ENCODE measurements at regions not wholly inside any gene's neighbourhood (a gene's known extent, or its start where the extent isn't known, plus 50 kb on each side); places are given as distances from the start of the nearest gene placed in this dataset.

- Histone ChIP-seq H4K20me1 (ENCODE audit: insufficient read depth, poor library complexity, severe bottlenecking) (no peaks in the 10 kb centered on the region), H3K9me3 (ENCODE audit: low read depth) (no peaks in the 10 kb centered on the region), H2AFZ (no peak overlapping the region), H3K27me3 (no peaks in the 10 kb centered on the region), H3K4me1 (ENCODE audit: insufficient read depth) (peaks cover 9% of the 10 kb centered on the region), H3K4me3 (no peak overlapping the region), H3K79me2 (no peaks in the 10 kb centered on the region), H3K27ac (no peak overlapping the region), H3K36me3 (replicated peaks; ENCODE audit: insufficient read depth, low read depth) (no peaks in the 10 kb centered on the region), H3K4me2 (no peak overlapping the region), H3K9me2 (replicated peaks; ENCODE audit: insufficient read depth) (no peaks in the 10 kb centered on the region)
- no peak for DNase-seq (ENCODE audit: low spot score)
- TF ChIP-seq EZH2phosphoT487 (IDR thresholded peaks at IDR 0.05; ENCODE audit: low read depth, severe bottlenecking, unreplicated experiment), result no peak
- no peak for TF ChIP-seq EZH2 (IDR thresholded peaks at IDR 0.05; ENCODE audit: borderline replicate concordance)
- TF ChIP-seq, protein P1, sequence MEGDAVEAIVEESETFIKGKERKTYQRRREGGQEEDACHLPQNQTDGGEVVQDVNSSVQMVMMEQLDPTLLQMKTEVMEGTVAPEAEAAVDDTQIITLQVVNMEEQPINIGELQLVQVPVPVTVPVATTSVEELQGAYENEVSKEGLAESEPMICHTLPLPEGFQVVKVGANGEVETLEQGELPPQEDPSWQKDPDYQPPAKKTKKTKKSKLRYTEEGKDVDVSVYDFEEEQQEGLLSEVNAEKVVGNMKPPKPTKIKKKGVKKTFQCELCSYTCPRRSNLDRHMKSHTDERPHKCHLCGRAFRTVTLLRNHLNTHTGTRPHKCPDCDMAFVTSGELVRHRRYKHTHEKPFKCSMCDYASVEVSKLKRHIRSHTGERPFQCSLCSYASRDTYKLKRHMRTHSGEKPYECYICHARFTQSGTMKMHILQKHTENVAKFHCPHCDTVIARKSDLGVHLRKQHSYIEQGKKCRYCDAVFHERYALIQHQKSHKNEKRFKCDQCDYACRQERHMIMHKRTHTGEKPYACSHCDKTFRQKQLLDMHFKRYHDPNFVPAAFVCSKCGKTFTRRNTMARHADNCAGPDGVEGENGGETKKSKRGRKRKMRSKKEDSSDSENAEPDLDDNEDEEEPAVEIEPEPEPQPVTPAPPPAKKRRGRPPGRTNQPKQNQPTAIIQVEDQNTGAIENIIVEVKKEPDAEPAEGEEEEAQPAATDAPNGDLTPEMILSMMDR (IDR thresholded peaks at IDR 0.05; ENCODE audit: poor library complexity), result no peak
- WGBS (ENCODE audit: low lambda C conversion rate, missing lambda C conversion rate), result 100% methylated on average over 1 of the region's 1 CpG
Observed at GRCh38 chr1:101131239-101131843, 105.5 kb upstream of the S1PR1 start.

DNA sequence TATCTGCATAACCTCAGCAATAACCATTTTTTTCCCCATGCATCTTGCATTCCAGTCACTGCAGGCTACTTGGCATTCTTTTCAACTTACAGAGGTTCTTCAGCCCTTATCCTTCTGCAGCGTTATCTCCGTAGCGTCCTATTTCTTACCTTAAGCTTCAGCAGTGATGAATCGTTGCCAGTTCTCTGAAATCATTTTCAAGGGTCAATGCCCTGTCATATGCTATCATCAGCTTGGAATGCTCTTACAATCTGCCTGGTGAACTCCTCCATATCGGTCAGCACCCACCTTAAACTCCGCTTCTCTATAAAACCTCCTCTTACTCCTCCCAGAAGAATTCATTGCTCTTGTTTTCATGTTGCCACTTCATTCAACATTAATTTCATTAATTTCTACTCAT is 105.1 kb upstream of the DPH5 start:
- DNase-seq (ENCODE audit: low spot score), result peak; percentile 20
- H3K4me3 ChIP-seq, result no peak overlapping the region

GRCh38 chr1:101128846-101129245 is 103.3 kb upstream of the DPH5 start:
- no peak overlapping the region for H3K4me2 ChIP-seq
- no peaks in the 10 kb centered on the region for H3K27me3 ChIP-seq
- H4K20me1 ChIP-seq (ENCODE audit: insufficient read depth, poor library complexity, severe bottlenecking), result no peaks in the 10 kb centered on the region
- H3K36me3 ChIP-seq (replicated peaks; ENCODE audit: insufficient read depth, low read depth), result no peaks in the 10 kb centered on the region
- H3K79me2 ChIP-seq, result no peaks in the 10 kb centered on the region
- H3K4me3 ChIP-seq, result no peak overlapping the region
- H3K27ac ChIP-seq, result no peak overlapping the region
- TF ChIP-seq EZH2phosphoT487 (IDR thresholded peaks at IDR 0.05; ENCODE audit: low read depth, severe bottlenecking, unreplicated experiment) (no peak), EZH2 (IDR thresholded peaks at IDR 0.05; ENCODE audit: borderline replicate concordance) (no peak)
- TF ChIP-seq, protein P1 (IDR thresholded peaks at IDR 0.05; ENCODE audit: poor library complexity), result no peak
- no peaks in the 10 kb centered on the region for H3K9me2 ChIP-seq (replicated peaks; ENCODE audit: insufficient read depth)
- no peak overlapping the region for H2AFZ ChIP-seq
- DNase-seq (ENCODE audit: low spot score), result no peak
- peaks cover 9% of the 10 kb centered on the region for H3K4me1 ChIP-seq (ENCODE audit: insufficient read depth)
- H3K9me3 ChIP-seq (ENCODE audit: low read depth), result no peaks in the 10 kb centered on the region

More for the DNA sequence above, 105.1 kb upstream of the DPH5 start:
- no peak for TF ChIP-seq EZH2 (IDR thresholded peaks at IDR 0.05; ENCODE audit: borderline replicate concordance)
- TF ChIP-seq, protein P1 (IDR thresholded peaks at IDR 0.05; ENCODE audit: poor library complexity), result no peak
- no peak for TF ChIP-seq EZH2phosphoT487 (IDR thresholded peaks at IDR 0.05; ENCODE audit: low read depth, severe bottlenecking, unreplicated experiment)
- no peaks in the 10 kb centered on the region for H3K36me3 ChIP-seq (replicated peaks; ENCODE audit: insufficient read depth, low read depth)
- H3K27ac ChIP-seq, result no peak overlapping the region
- H3K9me2 ChIP-seq (replicated peaks; ENCODE audit: insufficient read depth), result no peaks in the 10 kb centered on the region
- no peaks in the 10 kb centered on the region for H3K9me3 ChIP-seq (ENCODE audit: low read depth)
- H2AFZ ChIP-seq, result no peak overlapping the region
- H3K27me3 ChIP-seq, result no peaks in the 10 kb centered on the region
- H3K4me2 ChIP-seq, result no peak overlapping the region
- H4K20me1 ChIP-seq (ENCODE audit: insufficient read depth, poor library complexity, severe bottlenecking), result no peaks in the 10 kb centered on the region
- WGBS (ENCODE audit: low lambda C conversion rate, missing lambda C conversion rate), result 34% methylated on average over 6 of the region's 6 CpGs
- peaks cover 9% of the 10 kb centered on the region for H3K4me1 ChIP-seq (ENCODE audit: insufficient read depth)
- H3K79me2 ChIP-seq, result no peaks in the 10 kb centered on the region
